ENCODE measurements at regions not wholly inside any gene's neighbourhood (a gene's known extent, or its start where the extent isn't known, plus 50 kb on each side); places are given as distances from the start of the nearest gene placed in this dataset.

DNA sequence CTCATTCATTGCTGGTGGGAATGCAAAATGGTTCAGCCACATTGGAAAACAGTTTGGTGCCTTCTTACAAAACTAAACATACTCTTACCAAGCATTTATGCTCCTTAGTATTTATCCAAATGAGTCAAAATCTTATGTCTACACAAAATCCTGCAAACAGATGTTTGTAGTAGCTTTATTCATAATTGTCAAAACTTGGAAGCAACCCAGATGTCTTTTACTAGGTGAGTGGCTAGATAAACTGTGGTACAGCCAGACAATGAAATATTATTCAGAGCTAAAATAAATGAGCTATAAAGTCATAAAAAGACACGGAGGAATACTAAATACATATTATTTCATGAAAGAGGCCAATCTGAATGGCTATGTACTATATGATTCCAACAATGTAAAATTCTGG lies 709.5 kb downstream of the NSUN3 start:
- DNase-seq (ENCODE audit: extremely low read depth, low read depth): no peak
- TF ChIP-seq, protein P1, sequence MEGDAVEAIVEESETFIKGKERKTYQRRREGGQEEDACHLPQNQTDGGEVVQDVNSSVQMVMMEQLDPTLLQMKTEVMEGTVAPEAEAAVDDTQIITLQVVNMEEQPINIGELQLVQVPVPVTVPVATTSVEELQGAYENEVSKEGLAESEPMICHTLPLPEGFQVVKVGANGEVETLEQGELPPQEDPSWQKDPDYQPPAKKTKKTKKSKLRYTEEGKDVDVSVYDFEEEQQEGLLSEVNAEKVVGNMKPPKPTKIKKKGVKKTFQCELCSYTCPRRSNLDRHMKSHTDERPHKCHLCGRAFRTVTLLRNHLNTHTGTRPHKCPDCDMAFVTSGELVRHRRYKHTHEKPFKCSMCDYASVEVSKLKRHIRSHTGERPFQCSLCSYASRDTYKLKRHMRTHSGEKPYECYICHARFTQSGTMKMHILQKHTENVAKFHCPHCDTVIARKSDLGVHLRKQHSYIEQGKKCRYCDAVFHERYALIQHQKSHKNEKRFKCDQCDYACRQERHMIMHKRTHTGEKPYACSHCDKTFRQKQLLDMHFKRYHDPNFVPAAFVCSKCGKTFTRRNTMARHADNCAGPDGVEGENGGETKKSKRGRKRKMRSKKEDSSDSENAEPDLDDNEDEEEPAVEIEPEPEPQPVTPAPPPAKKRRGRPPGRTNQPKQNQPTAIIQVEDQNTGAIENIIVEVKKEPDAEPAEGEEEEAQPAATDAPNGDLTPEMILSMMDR (IDR thresholded peaks at IDR 0.05; ENCODE audit: low read depth, low read length): no peak

DNA sequence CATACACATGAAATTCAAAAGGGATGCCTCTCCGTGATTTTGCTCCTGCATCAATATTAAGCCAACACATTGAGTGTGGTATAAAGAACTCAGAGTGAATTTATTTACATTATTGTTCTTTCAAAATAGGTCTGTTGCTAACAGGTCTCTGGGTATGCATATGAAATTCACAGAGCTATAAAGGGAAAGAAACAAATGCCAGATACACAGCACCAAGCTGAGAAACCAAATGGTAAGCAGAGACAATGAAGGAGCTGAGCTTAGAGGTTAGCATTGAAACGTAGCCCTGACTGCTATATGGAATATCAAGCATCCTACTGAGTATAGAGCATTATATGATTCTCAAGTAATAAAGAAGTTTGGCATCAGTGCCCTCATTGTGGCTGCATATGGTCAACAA lies 712.9 kb downstream of the NSUN3 start:
- TF ChIP-seq, protein P1 (IDR thresholded peaks at IDR 0.05; ENCODE audit: low read depth, low read length): no peak
- DNase-seq (ENCODE audit: extremely low read depth, low read depth): no peak

DNA sequence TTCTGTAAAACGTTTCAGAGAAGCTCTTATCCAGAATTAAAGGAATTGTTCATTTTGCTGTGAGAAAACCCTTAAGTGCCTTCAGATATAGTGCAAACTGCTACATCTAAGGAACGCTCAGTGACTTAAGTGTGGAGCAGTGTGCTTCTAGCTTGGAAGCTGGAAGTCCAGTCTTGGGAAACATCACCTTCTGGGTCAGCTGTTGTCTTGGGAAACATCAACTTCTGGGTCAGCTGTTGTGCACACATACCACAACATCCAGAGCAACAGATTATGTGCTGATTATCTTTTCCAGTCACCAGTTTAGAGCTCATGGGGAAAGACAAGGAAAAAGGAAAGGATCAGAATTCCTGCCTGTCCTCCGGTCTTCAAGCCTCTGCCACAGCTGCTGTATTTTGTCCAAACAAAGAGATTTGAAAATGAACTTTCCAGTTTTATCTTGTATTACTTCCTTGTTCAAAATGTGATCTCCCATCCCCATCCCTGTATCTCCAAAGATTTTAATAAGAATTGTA lies 713.6 kb downstream of the NSUN3 start:
- DNase-seq (ENCODE audit: extremely low read depth, low read depth): no peak
- TF ChIP-seq, protein P1 (IDR thresholded peaks at IDR 0.05; ENCODE audit: low read depth, low read length): no peak

DNA sequence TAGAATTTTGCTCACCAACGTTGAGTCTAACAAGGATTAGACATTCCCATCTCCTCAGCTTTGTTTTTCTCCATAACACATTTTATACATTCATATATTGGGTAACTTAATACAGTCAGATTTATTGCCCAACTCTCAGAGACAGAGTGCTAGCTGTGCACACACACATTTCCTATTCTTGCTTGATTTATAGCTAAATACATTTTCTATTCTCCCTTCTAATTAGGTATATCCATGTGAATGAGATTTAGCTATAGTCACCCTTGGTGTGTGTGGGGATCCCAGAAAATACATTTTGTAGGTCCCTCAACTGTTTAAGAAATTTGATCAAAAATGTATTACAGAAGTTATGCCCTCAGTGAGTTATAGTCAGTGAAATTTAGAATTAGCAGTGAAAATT lies 715.4 kb downstream of the NSUN3 start:
- no peak for DNase-seq (ENCODE audit: extremely low read depth, low read depth)
- TF ChIP-seq, protein P1 (IDR thresholded peaks at IDR 0.05; ENCODE audit: low read depth, low read length): no peak

DNA sequence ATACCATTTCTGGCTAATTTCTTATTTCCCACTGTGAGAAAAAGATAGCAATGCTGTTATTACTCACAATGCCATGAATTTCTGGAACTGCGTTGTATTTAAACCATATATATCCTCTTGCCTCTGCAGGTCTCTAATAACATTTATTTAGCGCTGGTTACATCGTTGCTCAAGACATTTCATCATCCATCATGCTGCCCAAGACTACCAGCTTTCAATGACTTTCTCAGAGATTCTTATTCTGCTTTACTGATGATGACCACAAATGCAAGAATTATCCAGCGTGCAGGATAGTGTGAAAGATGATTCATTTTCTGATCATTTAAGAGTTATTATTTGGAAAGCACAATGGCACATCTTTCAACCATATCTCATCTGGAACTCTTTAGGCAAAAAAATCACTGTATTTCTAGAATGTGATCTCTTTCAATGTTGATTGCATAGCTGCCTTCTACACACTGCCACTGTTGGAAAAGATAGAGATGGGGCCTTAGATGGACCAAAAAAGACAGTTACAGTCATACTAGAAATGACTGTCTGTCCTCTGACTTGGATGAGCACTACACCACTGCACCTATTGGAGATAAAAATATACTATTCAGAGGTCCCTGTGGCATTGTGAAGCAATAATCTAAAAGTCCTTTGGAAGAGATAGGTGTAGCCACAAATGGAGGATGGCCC lies 716.1 kb downstream of the NSUN3 start:
- DNase-seq (ENCODE audit: extremely low read depth, low read depth): no peak
- TF ChIP-seq, protein P1 (IDR thresholded peaks at IDR 0.05; ENCODE audit: low read depth, low read length): no peak

DNA sequence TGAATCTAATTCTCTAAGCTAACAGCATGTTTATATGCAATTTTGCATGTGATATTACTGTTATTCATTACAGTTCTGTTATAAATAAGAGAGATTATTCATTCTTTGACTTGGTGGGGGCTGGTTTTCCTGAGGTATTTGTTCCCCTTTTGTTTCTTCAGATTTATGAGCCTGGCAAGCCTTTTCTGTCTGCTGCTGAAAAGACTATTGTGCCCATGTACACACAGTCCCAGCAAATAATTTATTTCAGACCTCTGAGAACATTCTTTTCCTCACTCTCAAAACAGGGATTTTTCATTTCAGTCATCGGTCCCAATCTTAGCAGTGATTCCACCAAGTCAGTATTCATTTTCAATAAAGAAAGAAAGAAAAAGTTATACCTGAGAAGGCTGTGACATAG lies 716.8 kb downstream of the NSUN3 start:
- DNase-seq (ENCODE audit: extremely low read depth, low read depth): no peak
- TF ChIP-seq, protein P1 (IDR thresholded peaks at IDR 0.05; ENCODE audit: low read depth, low read length): no peak

DNA sequence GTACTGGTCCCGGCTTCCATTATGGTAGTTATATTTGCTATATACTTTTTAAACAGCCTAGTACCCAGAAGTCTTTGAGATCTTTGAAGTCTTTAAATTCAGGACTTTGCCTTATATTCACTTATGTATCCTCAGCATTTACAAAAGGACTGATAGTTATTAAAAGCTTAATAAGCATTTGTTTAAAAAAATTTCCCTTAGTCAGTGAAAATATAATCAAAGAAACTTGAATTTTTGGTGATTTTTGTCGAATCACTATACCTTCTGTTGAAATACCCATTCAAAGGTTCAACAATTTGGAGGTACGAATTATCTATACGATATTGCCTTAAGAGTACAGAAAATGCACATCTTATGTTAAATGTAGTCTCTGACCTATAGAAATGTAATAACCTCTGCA lies 721.4 kb downstream of the NSUN3 start:
- TF ChIP-seq, protein P1 (IDR thresholded peaks at IDR 0.05; ENCODE audit: low read depth, low read length): no peak
- no peak for DNase-seq (ENCODE audit: extremely low read depth, low read depth)

All from AG09319 (cell line).